Loucy (cell line): ENCODE measurements at regions not wholly inside any gene's neighbourhood (a gene's known extent, or its start where the extent isn't known, plus 50 kb on each side); places are given as distances from the start of the nearest gene placed in this dataset.

Source experiments
- H2AFZ ChIP-seq: fragments of 200-600 bp; sonication (generic); 2 replicates; pipeline ENCODE4 v1.6.0; 2016; ENCODE audit warnings: antibody characterized with exemption, mild to moderate bottlenecking, low read length, moderate library complexity
- H3F3A ChIP-seq: fragments of 200-600 bp; 2 replicates; pipeline ENCODE4 v1.6.0; 2016; ENCODE audit warnings: antibody characterized with exemption, low read depth, mild to moderate bottlenecking
- H3K27me3 ChIP-seq: fragments of 200-600 bp; sonication (generic); 2 replicates; pipeline ENCODE4 v1.6.1; 2014; ENCODE audit warnings: low read length, mild to moderate bottlenecking; ENCODE audit not compliant: insufficient read depth, poor library complexity, severe bottlenecking
- H3K36me3 ChIP-seq: fragments of 200-600 bp; sonication (generic); 2 replicates; pipeline ENCODE4 v1.6.1; 2016; ENCODE audit warnings: low read length; ENCODE audit not compliant: insufficient read depth
- H3K4me1 ChIP-seq: fragments of 200-600 bp; sonication (generic); 2 replicates; pipeline ENCODE4 v1.5.1; 2014; ENCODE audit warnings: low read length, mild to moderate bottlenecking; ENCODE audit not compliant: insufficient read depth, poor library complexity, severe bottlenecking
- H3K4me2 ChIP-seq: fragments of 200-600 bp; sonication (generic); 2 replicates; pipeline ENCODE4 v1.6.0; 2014; ENCODE audit warnings: antibody characterized with exemption, low read length, low read depth, mild to moderate bottlenecking; ENCODE audit not compliant: poor library complexity, severe bottlenecking
- H3K4me3 ChIP-seq: fragments of 200-600 bp; sonication (generic); 2 replicates; pipeline ENCODE4 v1.5.1; 2014; ENCODE audit warnings: low read length, mild to moderate bottlenecking, mixed read lengths; ENCODE audit not compliant: poor library complexity, severe bottlenecking
- H3K79me2 ChIP-seq: fragments of 200-600 bp; sonication (generic); 2 replicates; pipeline ENCODE4 v1.6.1; 2014; ENCODE audit warnings: low read length; ENCODE audit not compliant: insufficient read depth
- H3K9ac ChIP-seq: fragments of 200-600 bp; sonication (generic); 2 replicates; pipeline ENCODE4 v1.6.0; 2014; ENCODE audit warnings: mild to moderate bottlenecking, low read depth, low read length, moderate library complexity; ENCODE audit not compliant: poor library complexity, severe bottlenecking
- H3K9me2 ChIP-seq: fragments of 200-600 bp; sonication (generic); replicated peaks from 2 replicates; pipeline ENCODE4 v1.6.1; 2016; ENCODE audit warnings: low read depth, low read length, mixed read lengths
- H3K9me3 ChIP-seq: fragments of 200-600 bp; sonication (generic); 2 replicates; pipeline ENCODE4 v1.6.1; 2014; ENCODE audit warnings: mild to moderate bottlenecking, antibody characterized with exemption, low read length, low read depth; ENCODE audit not compliant: insufficient read depth
- H4K20me1 ChIP-seq: fragments of 200-600 bp; sonication (generic); 2 replicates; pipeline ENCODE4 v1.6.0; 2014; ENCODE audit warnings: antibody characterized with exemption, low read length, mild to moderate bottlenecking; ENCODE audit not compliant: insufficient read depth, poor library complexity, severe bottlenecking
- CTCF ChIP-seq: fragments of 200-600 bp; sonication (generic); conservative IDR thresholded peaks from 2 replicates; pipeline ENCODE4 v1.5.1; 2014; ENCODE audit warnings: mild to moderate bottlenecking, antibody characterized with exemption, low read length
- EZH2phosphoT487 ChIP-seq: fragments of 200-600 bp; IDR thresholded peaks from 2 replicates; pipeline ENCODE4 v1.6.1; 2018; ENCODE audit warnings: antibody characterized with exemption, mild to moderate bottlenecking, moderate library complexity, borderline replicate concordance

- no peak for TF ChIP-seq CTCF
- Histone ChIP-seq H3K4me3 (no peak overlapping the region), H3K27me3 (no peaks in the 10 kb centered on the region), H3K36me3 (no peaks in the 10 kb centered on the region), H3K9me2 (no peaks in the 10 kb centered on the region), H2AFZ (no peak overlapping the region), H3K9me3 (no peaks in the 10 kb centered on the region), H3K4me2 (no peak overlapping the region), H3K9ac (no peak overlapping the region), H3K4me1 (no peaks in the 10 kb centered on the region), H3K79me2 (no peaks in the 10 kb centered on the region), H4K20me1 (no peaks in the 10 kb centered on the region), H3F3A (no peaks in the 10 kb centered on the region)
These were observed 572.6 kb upstream of the SYNCRIP start for GRCh38 chr6:86215323-86215722.

- Histone ChIP-seq H3K4me3 (no peak overlapping the region), H3F3A (no peaks in the 10 kb centered on the region), H3K9me2 (no peaks in the 10 kb centered on the region), H2AFZ (no peak overlapping the region), H3K27me3 (no peaks in the 10 kb centered on the region), H3K4me2 (no peak overlapping the region), H3K79me2 (no peaks in the 10 kb centered on the region), H3K9ac (no peak overlapping the region), H3K9me3 (no peaks in the 10 kb centered on the region), H4K20me1 (no peaks in the 10 kb centered on the region), H3K4me1 (no peaks in the 10 kb centered on the region), H3K36me3 (no peaks in the 10 kb centered on the region)
- no peak for TF ChIP-seq EZH2phosphoT487
These were observed 563.3 kb upstream of the SYNCRIP start for GRCh38 chr6:86205980-86206379.

DNA sequence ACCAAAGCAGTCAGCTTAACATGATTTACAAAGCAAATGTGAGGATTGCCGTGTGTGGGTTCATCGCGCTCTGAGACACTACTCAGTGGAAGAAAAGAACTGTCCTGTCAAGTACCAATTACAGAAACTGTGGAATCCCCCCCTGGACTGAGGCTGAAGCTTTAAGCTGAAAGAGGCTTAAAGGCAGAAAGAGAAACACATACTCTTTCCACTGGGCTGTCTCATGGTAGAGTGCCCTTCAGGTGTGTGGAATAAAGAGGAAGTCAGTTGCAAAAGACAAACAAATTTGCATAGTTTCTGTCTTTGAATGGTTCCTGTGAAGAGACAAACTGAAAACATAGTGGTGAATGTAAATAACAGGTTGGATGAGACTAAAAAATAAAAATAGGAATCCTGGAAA lies 560.4 kb upstream of the SYNCRIP start:
- H3K9me3 ChIP-seq, result no peaks in the 10 kb centered on the region
- no peak overlapping the region for H3K4me2 ChIP-seq
- H3K9ac ChIP-seq, result no peak overlapping the region
- H3F3A ChIP-seq, result no peaks in the 10 kb centered on the region
- no peaks in the 10 kb centered on the region for H3K4me1 ChIP-seq
- no peaks in the 10 kb centered on the region for H3K36me3 ChIP-seq
- H3K27me3 ChIP-seq, result no peaks in the 10 kb centered on the region
- no peak overlapping the region for H3K4me3 ChIP-seq
- no peaks in the 10 kb centered on the region for H3K79me2 ChIP-seq
- TF ChIP-seq EZH2phosphoT487 (no peak), CTCF (no peak)
- H4K20me1 ChIP-seq, result no peaks in the 10 kb centered on the region
- no peak overlapping the region for H2AFZ ChIP-seq
- no peaks in the 10 kb centered on the region for H3K9me2 ChIP-seq

DNA sequence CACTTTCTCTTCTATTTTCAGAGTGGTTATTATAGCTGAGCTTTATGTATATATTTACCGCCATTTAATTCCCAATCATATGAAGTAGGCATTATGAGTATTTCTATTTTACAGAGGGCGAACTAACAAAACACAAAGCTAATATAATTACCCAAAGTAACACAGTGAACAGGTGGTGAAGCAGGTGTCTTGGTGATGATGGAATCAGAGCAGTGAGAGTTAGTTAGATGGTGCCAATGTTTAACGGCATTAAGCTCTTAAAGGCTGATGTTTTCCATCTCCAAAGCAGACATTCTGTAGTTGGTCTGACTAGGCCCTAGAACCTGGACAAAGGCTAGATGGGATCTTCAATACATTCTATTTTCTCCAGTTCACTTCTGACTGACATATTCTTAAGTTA lies 551.1 kb upstream of the SYNCRIP start:
- no peaks in the 10 kb centered on the region for H3K36me3 ChIP-seq
- no peaks in the 10 kb centered on the region for H3K27me3 ChIP-seq
- no peaks in the 10 kb centered on the region for H3F3A ChIP-seq
- no peak overlapping the region for H3K4me3 ChIP-seq
- H3K4me2 ChIP-seq, result no peak overlapping the region
- no peaks in the 10 kb centered on the region for H3K9me2 ChIP-seq
- peaks cover 5% of the 10 kb centered on the region for H3K4me1 ChIP-seq
- H2AFZ ChIP-seq, result no peak overlapping the region
- H3K9me3 ChIP-seq, result no peaks in the 10 kb centered on the region
- H4K20me1 ChIP-seq, result no peaks in the 10 kb centered on the region
- H3K9ac ChIP-seq, result no peak overlapping the region
- TF ChIP-seq EZH2phosphoT487, result no peak
- no peak for TF ChIP-seq CTCF
- no peaks in the 10 kb centered on the region for H3K79me2 ChIP-seq
